Fibroblast of the aortic adventitia (primary cell): ENCODE measurements at regions not wholly inside any gene's neighbourhood (a gene's known extent, or its start where the extent isn't known, plus 50 kb on each side); places are given as distances from the start of the nearest gene placed in this dataset.

Source experiments
- DNase-seq: peaks from one replicate; pipeline ENCODE4 v3.0.0-alpha.2; 2010; ENCODE audit warnings: low read depth
- H3K4me3 ChIP-seq: 2 replicates; pipeline ENCODE4 v1.5.1; 2011; ENCODE audit warnings: low read depth, mild to moderate bottlenecking, control low read depth, low read length, moderate library complexity
- CTCF ChIP-seq: IDR thresholded peaks from 2 replicates; pipeline ENCODE4 v1.5.1; 2011; ENCODE audit warnings: mild to moderate bottlenecking, low read length, control low read depth, inconsistent platforms; ENCODE audit not compliant: insufficient read depth

GRCh38 chr4:18209448-18209847 is 187.9 kb upstream of the LCORL start:
- H3K4me3 ChIP-seq, result no peak overlapping the region
- DNase-seq, result no peak
- no peak for TF ChIP-seq CTCF

DNA sequence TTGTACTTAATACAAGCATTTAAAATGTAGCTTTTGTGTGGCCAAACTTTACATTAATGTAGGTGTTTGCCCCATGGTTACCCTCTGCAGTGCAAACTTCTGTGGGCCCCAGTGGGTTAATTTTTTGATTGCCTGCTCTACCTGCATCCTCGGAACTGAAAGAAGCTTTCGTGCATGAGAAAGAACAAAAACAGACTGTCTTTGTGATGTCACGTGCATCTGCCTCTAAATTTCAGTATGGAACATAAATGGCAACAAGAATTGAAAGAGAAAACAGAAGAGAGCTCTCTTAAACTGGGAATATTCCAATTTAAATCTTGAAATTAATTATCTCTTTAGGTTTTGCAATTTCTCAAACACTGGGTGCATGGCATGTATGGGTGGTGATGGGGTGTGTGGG is 182.4 kb upstream of the LCORL start:
- DNase-seq, result no peak
- no peak for TF ChIP-seq CTCF
- no peak overlapping the region for H3K4me3 ChIP-seq

- no peak for TF ChIP-seq CTCF
- H3K4me3 ChIP-seq, result no peak overlapping the region
- no peak for DNase-seq
Measured at GRCh38 chr4:18202486-18202885, 180.9 kb upstream of the LCORL start.

DNA sequence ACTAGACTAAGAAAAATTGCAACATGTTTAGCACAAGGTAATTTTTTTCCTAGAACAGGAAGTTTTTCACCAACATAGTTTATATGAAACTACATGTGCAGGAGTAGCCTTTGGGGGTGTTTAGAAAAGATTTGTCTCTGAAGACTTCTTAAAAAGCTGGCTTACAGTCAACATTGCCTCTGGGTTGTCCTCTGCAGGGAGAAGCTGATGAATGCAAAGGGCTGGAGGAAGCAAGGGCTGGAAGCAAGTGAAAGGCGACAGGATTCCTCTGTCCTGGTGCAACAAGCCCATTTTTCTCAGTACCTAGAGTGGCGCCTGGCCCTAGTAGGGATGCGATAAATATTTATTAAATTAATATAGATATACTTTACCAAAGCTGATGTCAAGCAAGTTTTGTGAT is 180.3 kb upstream of the LCORL start:
- no peak for DNase-seq
- H3K4me3 ChIP-seq, result no peak overlapping the region
- no peak for TF ChIP-seq CTCF

- no peak for DNase-seq
- no peak for TF ChIP-seq CTCF
- H3K4me3 ChIP-seq, result no peak overlapping the region
Measured at GRCh38 chr4:18198653-18199052, 177.1 kb upstream of the LCORL start.

- no peak for TF ChIP-seq CTCF
- H3K4me3 ChIP-seq, result no peak overlapping the region
- no peak for DNase-seq
Measured at GRCh38 chr4:18197467-18197866, 175.9 kb upstream of the LCORL start.

DNA sequence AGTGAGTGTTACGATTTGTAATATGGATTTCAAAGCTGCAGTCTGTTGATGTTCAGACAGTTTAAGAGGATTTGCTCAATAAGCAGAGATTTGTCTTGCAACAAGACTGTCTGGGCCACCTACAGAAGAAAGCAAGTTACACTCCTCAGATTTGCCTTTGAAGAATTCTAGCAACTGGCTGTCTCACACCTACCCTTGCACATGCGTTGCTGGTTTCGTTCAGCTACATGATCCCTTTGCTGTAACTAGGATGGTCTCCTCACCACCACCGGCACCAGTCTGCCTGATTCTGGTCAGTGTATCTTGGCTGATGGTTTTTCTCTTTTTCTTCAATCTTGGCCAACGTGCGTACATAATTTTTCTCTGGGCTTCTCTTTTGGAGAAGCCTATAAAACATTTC is 172.7 kb upstream of the LCORL start:
- H3K4me3 ChIP-seq, result no peak overlapping the region
- no peak for TF ChIP-seq CTCF
- DNase-seq, result no peak
